ENCODE measurements at regions not wholly inside any gene's neighbourhood (a gene's known extent, or its start where the extent isn't known, plus 50 kb on each side); places are given as distances from the start of the nearest gene placed in this dataset.

DNA sequence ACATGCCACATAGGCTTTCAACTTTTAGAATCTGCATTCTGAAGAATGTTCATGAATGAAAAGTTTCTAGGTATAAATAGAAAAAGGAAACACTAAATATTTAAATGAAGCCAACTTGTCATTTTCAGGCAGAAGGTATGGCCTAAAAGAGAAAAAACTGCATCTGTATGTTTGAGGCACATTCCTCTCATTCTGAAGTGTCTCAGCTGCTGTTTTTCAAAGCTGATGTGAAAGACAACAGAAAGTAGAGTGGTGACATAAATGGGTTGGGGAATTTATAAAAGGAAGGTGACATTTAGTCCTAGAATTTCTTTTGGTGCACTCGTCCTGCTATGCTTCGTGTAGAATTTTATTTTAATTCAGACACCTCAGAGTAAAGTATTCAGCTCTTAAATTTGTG is 539.6 kb upstream of the SLITRK5 start:
- TF ChIP-seq L3MBTL2 (conservative IDR thresholded peaks at IDR 0.05) = no peak
- no peak for TF ChIP-seq SP1 (IDR thresholded peaks at IDR 0.05)
- TF ChIP-seq HDGF (IDR thresholded peaks at IDR 0.05; ENCODE audit: borderline replicate concordance) = no peak
- no peak for TF ChIP-seq FOXA1 (IDR thresholded peaks at IDR 0.05)
